Trophoblast cell (in vitro differentiated cells and primary cell): ENCODE measurements at regions not wholly inside any gene's neighbourhood (a gene's known extent, or its start where the extent isn't known, plus 50 kb on each side); places are given as distances from the start of the nearest gene placed in this dataset.

ENCODE experiments used
- DNase-seq, 2 donors: peaks; one replicate each; pipeline ENCODE4 v3.0.0-alpha.2; 2016
- H2AFZ ChIP-seq: 2 replicates; pipeline ENCODE4 v1.6.1; 2013; ENCODE audit warnings: low read length, moderate library complexity, mild to moderate bottlenecking; ENCODE audit not compliant: insufficient read depth, poor library complexity
- H2AK5ac ChIP-seq: 2 replicates; pipeline ENCODE4 v1.6.1; 2013; ENCODE audit warnings: mild to moderate bottlenecking, low read length
- H2BK120ac ChIP-seq: 2 replicates; pipeline ENCODE4 v1.6.1; 2013; ENCODE audit warnings: low read length, mild to moderate bottlenecking, moderate library complexity; ENCODE audit not compliant: insufficient read depth, poor library complexity
- H2BK12ac ChIP-seq: 2 replicates; pipeline ENCODE4 v1.6.1; 2013; ENCODE audit warnings: mild to moderate bottlenecking, low read length, moderate library complexity
- H2BK5ac ChIP-seq: 2 replicates; pipeline ENCODE4 v1.6.1; 2013; ENCODE audit warnings: low read length, low read depth, moderate library complexity, mild to moderate bottlenecking; ENCODE audit not compliant: poor library complexity
- H3K14ac ChIP-seq: 2 replicates; pipeline ENCODE4 v1.6.1; 2013; ENCODE audit warnings: mild to moderate bottlenecking, low read length
- H3K18ac ChIP-seq: 2 replicates; pipeline ENCODE4 v1.6.1; 2013; ENCODE audit warnings: mild to moderate bottlenecking, low read length
- H3K23ac ChIP-seq: 2 replicates; pipeline ENCODE4 v1.6.1; 2013; ENCODE audit warnings: low read length
- H3K27ac ChIP-seq: 2 replicates; pipeline ENCODE4 v1.5.1; 2013; ENCODE audit warnings: low read depth, mild to moderate bottlenecking, inconsistent platforms, low read length, moderate library complexity
- H3K27me3 ChIP-seq: 2 replicates; pipeline ENCODE4 v1.6.1; 2013; ENCODE audit warnings: inconsistent platforms, mild to moderate bottlenecking, low read length, moderate library complexity; ENCODE audit not compliant: insufficient read depth
- H3K36me3 ChIP-seq, 2 experiments: 1 replicate in 1 of 2; 2 replicates in 1 of 2; pipeline ENCODE4 v1.6.1; 2013; ENCODE audit warnings: low read length in 2 of 2, mild to moderate bottlenecking in 2 of 2, moderate library complexity in 1 of 2; ENCODE audit not compliant: insufficient read depth in 2 of 2, control insufficient read depth in 1 of 2
- H3K4ac ChIP-seq: 2 replicates; pipeline ENCODE4 v1.6.1; 2013; ENCODE audit warnings: low read depth, mild to moderate bottlenecking, low read length, moderate library complexity
- H3K4me1 ChIP-seq, 2 experiments: 1 replicate in 1 of 2; 2 replicates in 1 of 2; pipeline ENCODE4 v1.6.1; 2013; ENCODE audit warnings: low read length in 2 of 2, mild to moderate bottlenecking in 2 of 2, moderate library complexity in 1 of 2; ENCODE audit not compliant: insufficient read depth in 2 of 2, control insufficient read depth in 1 of 2
- H3K4me2 ChIP-seq: 2 replicates; pipeline ENCODE4 v1.6.1; 2013; ENCODE audit warnings: inconsistent platforms, mild to moderate bottlenecking, low read length, moderate library complexity
- H3K4me3 ChIP-seq: 2 replicates; pipeline ENCODE4 v1.5.1; 2013; ENCODE audit warnings: mild to moderate bottlenecking, low read depth, low read length, inconsistent platforms
- H3K79me1 ChIP-seq: one replicate; pipeline ENCODE4 v1.6.1; 2013; ENCODE audit warnings: low read length
- H3K79me2 ChIP-seq: 2 replicates; pipeline ENCODE4 v1.6.1; 2013; ENCODE audit warnings: low read length, mild to moderate bottlenecking; ENCODE audit not compliant: control insufficient read depth, insufficient read depth, poor library complexity
- H3K9ac ChIP-seq: 2 replicates; pipeline ENCODE4 v1.6.1; 2013; ENCODE audit warnings: mild to moderate bottlenecking, low read length
- H3K9me3 ChIP-seq: 2 replicates; pipeline ENCODE4 v1.6.1; 2013; ENCODE audit warnings: low read depth, mild to moderate bottlenecking, control low read depth, inconsistent platforms, low read length; ENCODE audit not compliant: insufficient read depth
- H4K12ac ChIP-seq: 2 replicates; pipeline ENCODE4 v1.6.1; 2013; ENCODE audit warnings: low read depth, mild to moderate bottlenecking, low read length, moderate library complexity
- H4K8ac ChIP-seq: 2 replicates; pipeline ENCODE4 v1.6.1; 2013; ENCODE audit warnings: low read depth, mild to moderate bottlenecking, low read length, moderate library complexity
- H4K91ac ChIP-seq: one replicate; pipeline ENCODE4 v1.6.1; 2013; ENCODE audit warnings: low read depth, mild to moderate bottlenecking, low read length, moderate library complexity
- WGBS: extraction: QIAGEN DNeasy Blood & Tissue Kit; methylation state at CpG from one replicate; pipeline ENCODE4 v1.1.7; 2013; ENCODE audit warnings: missing lambda C conversion rate; ENCODE audit not compliant: insufficient read length, insufficient coverage; ENCODE audit errors: extremely low coverage; 5-methylcytosine and 5-hydroxymethylcytosine counted together

DNA sequence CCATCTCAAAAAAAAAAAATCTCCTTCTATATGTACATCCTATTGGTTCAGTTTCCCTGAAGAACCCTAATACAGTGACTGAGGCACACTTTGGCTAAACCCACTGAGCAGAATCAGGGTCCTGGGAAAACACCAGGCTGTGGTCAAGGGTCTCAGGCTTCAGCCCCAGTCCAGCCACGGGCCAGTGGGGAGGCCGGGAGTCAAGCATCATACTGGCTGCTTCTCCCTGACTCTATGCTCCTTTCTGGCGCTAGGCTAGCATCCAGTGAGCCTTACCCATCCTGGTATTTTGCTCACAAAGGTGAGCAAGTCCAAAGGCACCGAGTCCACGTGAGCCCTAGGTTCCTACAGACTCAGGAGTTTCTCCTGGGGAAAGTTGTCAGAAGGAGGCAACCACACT lies 752.5 kb downstream of the BRD1 start:
- Histone ChIP-seq H3K9me3 (peaks cover 6% of the 10 kb centered on the region), H3K4me1 (no peaks in the 10 kb centered on the region), H3K27ac (no peak overlapping the region), H4K12ac (no peak overlapping the region), H3K4me3 (no peak overlapping the region), H3K14ac (no peak overlapping the region), H3K79me2 (no peaks in the 10 kb centered on the region), H2AK5ac (no peak overlapping the region), H3K23ac (no peak overlapping the region), H2BK5ac (no peak overlapping the region), H2AFZ (no peak overlapping the region), H2BK120ac (no peak overlapping the region), H3K27me3 (no peaks in the 10 kb centered on the region), H4K91ac (no peak overlapping the region), H3K9ac (no peak overlapping the region), H3K4ac (no peak overlapping the region), H4K8ac (no peak overlapping the region), H3K36me3 (no peaks in the 10 kb centered on the region), H3K4me2 (no peak overlapping the region), H2BK12ac (no peak overlapping the region), H3K79me1 (no peaks in the 10 kb centered on the region), H3K18ac (no peak overlapping the region)
- no CpG with 5 or more reads among the region's 5 CpGs for WGBS
- DNase-seq = no peak

GRCh38 chr22:49073873-49074417 lies 753.7 kb downstream of the BRD1 start:
- H3K4me2 ChIP-seq = no peak overlapping the region
- H3K4me3 ChIP-seq = no peak overlapping the region
- H3K18ac ChIP-seq = no peak overlapping the region
- no peak overlapping the region for H3K14ac ChIP-seq
- no peak for DNase-seq
- no peak overlapping the region for H2BK12ac ChIP-seq
- no peaks in the 10 kb centered on the region for H3K4me1 ChIP-seq
- H3K9me3 ChIP-seq = peaks cover 6% of the 10 kb centered on the region
- H2BK5ac ChIP-seq = no peak overlapping the region
- H3K4ac ChIP-seq = no peak overlapping the region
- H3K36me3 ChIP-seq = no peaks in the 10 kb centered on the region
- no peak overlapping the region for H3K23ac ChIP-seq
- H3K79me1 ChIP-seq = no peaks in the 10 kb centered on the region
- no peak overlapping the region for H4K91ac ChIP-seq
- no peaks in the 10 kb centered on the region for H3K27me3 ChIP-seq
- no peak overlapping the region for H3K9ac ChIP-seq
- no peak overlapping the region for H2BK120ac ChIP-seq
- WGBS = no CpG with 5 or more reads among the region's 6 CpGs
- no peak overlapping the region for H2AK5ac ChIP-seq
- no peak overlapping the region for H4K12ac ChIP-seq
- H3K27ac ChIP-seq = no peak overlapping the region
- H2AFZ ChIP-seq = no peak overlapping the region
- H4K8ac ChIP-seq = no peak overlapping the region
- no peaks in the 10 kb centered on the region for H3K79me2 ChIP-seq

DNA sequence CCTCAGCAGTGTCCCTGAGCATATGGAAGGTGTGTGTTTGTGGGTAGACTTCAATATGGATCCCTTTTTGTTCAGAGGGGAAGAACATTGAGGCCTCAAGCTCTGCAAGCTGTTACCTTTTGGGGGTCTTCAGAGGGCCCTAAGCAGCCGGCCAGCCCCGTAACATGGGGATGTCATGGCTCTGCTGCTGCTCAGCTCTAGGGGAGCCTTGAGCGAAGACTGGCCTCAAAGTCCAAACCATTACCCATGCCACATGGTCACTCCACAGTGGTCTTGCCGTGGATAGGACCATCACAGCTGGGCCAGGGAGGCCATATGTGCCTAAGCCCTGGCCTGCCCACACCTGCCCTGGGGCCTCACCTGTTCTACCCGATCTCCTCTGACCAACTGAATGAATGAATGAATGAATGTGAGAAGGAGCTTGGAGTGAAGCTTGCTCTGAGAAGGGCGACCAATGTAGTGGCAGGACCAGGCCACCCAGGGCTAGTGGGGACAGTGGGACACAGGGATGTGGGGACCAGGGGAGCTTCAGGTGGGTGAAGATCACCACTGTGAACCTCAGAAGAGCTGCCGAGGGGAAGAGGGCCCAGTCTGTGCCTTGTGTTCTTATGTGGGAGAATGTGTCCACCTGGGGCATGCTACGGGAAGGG lies 754.6 kb downstream of the BRD1 start:
- Histone ChIP-seq H4K12ac (no peak overlapping the region), H4K8ac (no peak overlapping the region), H3K18ac (no peak overlapping the region), H2BK120ac (no peak overlapping the region), H3K36me3 (no peaks in the 10 kb centered on the region), H3K4me3 (no peak overlapping the region), H2AFZ (no peak overlapping the region), H2BK12ac (no peak overlapping the region), H3K23ac (no peak overlapping the region), H3K27me3 (no peaks in the 10 kb centered on the region), H3K27ac (no peak overlapping the region), H3K79me2 (no peaks in the 10 kb centered on the region), H2BK5ac (no peak overlapping the region), H4K91ac (no peak overlapping the region), H3K14ac (no peak overlapping the region), H2AK5ac (no peak overlapping the region), H3K79me1 (no peaks in the 10 kb centered on the region), H3K4ac (no peak overlapping the region), H3K4me2 (no peak overlapping the region), H3K4me1 (no peaks in the 10 kb centered on the region), H3K9me3 (peaks cover 6% of the 10 kb centered on the region), H3K9ac (no peak overlapping the region)
- no peak for DNase-seq
- WGBS = no CpG with 5 or more reads among the region's 8 CpGs

DNA sequence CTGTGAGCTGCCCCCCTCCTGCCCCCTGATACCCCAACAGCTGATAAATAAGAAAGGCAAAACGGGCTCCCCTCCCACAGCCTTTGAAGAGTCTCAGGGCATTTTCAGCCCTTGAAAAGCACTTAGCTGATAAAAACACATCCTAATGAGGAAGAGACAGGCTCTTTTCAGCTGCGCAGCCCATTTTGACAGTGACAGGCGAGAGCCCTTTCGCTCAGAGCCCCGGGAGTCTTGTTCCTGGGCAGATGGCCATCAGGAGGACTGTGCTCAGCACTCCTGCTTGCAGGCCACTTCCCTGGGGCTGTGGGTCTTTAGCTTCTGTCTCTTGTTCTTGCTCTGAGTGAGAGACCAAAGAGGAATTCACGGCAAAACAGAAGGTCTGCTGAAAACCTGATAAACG lies 757.2 kb downstream of the BRD1 start:
- no peaks in the 10 kb centered on the region for H3K4me1 ChIP-seq
- no peaks in the 10 kb centered on the region for H3K79me1 ChIP-seq
- no peak overlapping the region for H4K12ac ChIP-seq
- no peak overlapping the region for H2BK120ac ChIP-seq
- H2AFZ ChIP-seq = no peak overlapping the region
- H3K27me3 ChIP-seq = no peaks in the 10 kb centered on the region
- no peak overlapping the region for H2BK5ac ChIP-seq
- H3K4me3 ChIP-seq = no peak overlapping the region
- H3K79me2 ChIP-seq = no peaks in the 10 kb centered on the region
- H2AK5ac ChIP-seq = no peak overlapping the region
- H2BK12ac ChIP-seq = no peak overlapping the region
- DNase-seq = no peak
- H3K9ac ChIP-seq = no peak overlapping the region
- no peak overlapping the region for H3K18ac ChIP-seq
- H3K14ac ChIP-seq = no peak overlapping the region
- H4K91ac ChIP-seq = no peak overlapping the region
- H4K8ac ChIP-seq = no peak overlapping the region
- H3K23ac ChIP-seq = no peak overlapping the region
- no peaks in the 10 kb centered on the region for H3K36me3 ChIP-seq
- peaks cover 4% of the 10 kb centered on the region for H3K9me3 ChIP-seq
- no CpG with 5 or more reads among the region's 7 CpGs for WGBS
- H3K27ac ChIP-seq = no peak overlapping the region
- H3K4ac ChIP-seq = no peak overlapping the region
- H3K4me2 ChIP-seq = no peak overlapping the region
